Liver (tissue), 3 donors: ENCODE measurements at regions not wholly inside any gene's neighbourhood (a gene's known extent, or its start where the extent isn't known, plus 50 kb on each side); places are given as distances from the start of the nearest gene placed in this dataset.

ENCODE experiments used
- ATF3 ChIP-seq: IDR thresholded peaks from 2 replicates; pipeline ENCODE4 v1.6.1; 2016; ENCODE audit warnings: antibody characterized with exemption
- CTCF ChIP-seq: fragments of 150-350 bp; IDR thresholded peaks from 2 replicates; pipeline ENCODE4 v1.5.1; 2017; ENCODE audit warnings: improper control_type of control experiment, low read depth, low read length; ENCODE audit not compliant: missing input control
- EGR1 ChIP-seq, 2 donors: IDR thresholded peaks; 2 replicates each; pipeline ENCODE4 v1.6.1; 2016 to 2018; ENCODE audit warnings: antibody characterized with exemption in 2 of 2, low read depth in 2 of 2
- FOXA1 ChIP-seq: IDR thresholded peaks from 2 replicates; pipeline ENCODE4 v1.6.1; 2016; ENCODE audit warnings: antibody characterized with exemption
- HNF4G ChIP-seq: IDR thresholded peaks from 2 replicates; pipeline ENCODE4 v1.6.1; 2016; ENCODE audit warnings: antibody characterized with exemption
- MAX ChIP-seq: IDR thresholded peaks from 2 replicates; pipeline ENCODE4 v1.6.1; 2016; ENCODE audit warnings: antibody characterized with exemption
- RAD21 ChIP-seq, 2 donors: IDR thresholded peaks; 2 replicates each; pipeline ENCODE4 v1.6.1; 2016; ENCODE audit warnings: antibody characterized with exemption in 2 of 2, mild to moderate bottlenecking in 2 of 2
- REST ChIP-seq: IDR thresholded peaks from 2 replicates; pipeline ENCODE4 v1.6.1; 2016; ENCODE audit warnings: antibody characterized with exemption, mild to moderate bottlenecking
- RXRA ChIP-seq, 2 donors: IDR thresholded peaks; 2 replicates each; pipeline ENCODE4 v1.6.1; 2017 to 2018; ENCODE audit warnings: antibody characterized with exemption in 2 of 2, mild to moderate bottlenecking in 1 of 2
- SP1 ChIP-seq: IDR thresholded peaks from 2 replicates; pipeline ENCODE4 v1.6.1; 2018; ENCODE audit warnings: antibody characterized with exemption, mild to moderate bottlenecking
- TAF1 ChIP-seq: conservative IDR thresholded peaks from 2 replicates; pipeline ENCODE4 v1.6.1; 2016; ENCODE audit warnings: antibody characterized with exemption, mild to moderate bottlenecking
- YY1 ChIP-seq: IDR thresholded peaks from 2 replicates; pipeline ENCODE4 v1.6.1; 2016; ENCODE audit warnings: antibody characterized with exemption, mild to moderate bottlenecking
- ZBTB33 ChIP-seq: IDR thresholded peaks from 2 replicates; pipeline ENCODE4 v1.6.1; 2016; ENCODE audit warnings: antibody characterized with exemption
- donor health status: healthy.
- donor health status: healthy.

GRCh38 chr10:120975072-120975867 lies 124.1 kb downstream of the WDR11 start:
- TF ChIP-seq CTCF (no peak), SP1 (no peak), REST (no peak), HNF4G (no peak), RAD21 (IDR thresholded peaks at IDR 0.05) (no peak), YY1 (no peak), EGR1 (IDR thresholded peaks at IDR 0.05; ENCODE audit: low read depth in 2 of 2) (no peak), RXRA (IDR thresholded peaks at IDR 0.05) (no peak), ATF3 (no peak), FOXA1 (no peak), ZBTB33 (no peak), TAF1 (no peak), MAX (no peak)
